ENCODE measurements at regions not wholly inside any gene's neighbourhood (a gene's known extent, or its start where the extent isn't known, plus 50 kb on each side); places are given as distances from the start of the nearest gene placed in this dataset.

GRCh38 chr12:71385155-71385554 lies 54.4 kb upstream of the LGR5 start:
- TF ChIP-seq EZH2 (IDR thresholded peaks at IDR 0.05; ENCODE audit: insufficient read depth, low read length) (no peak), CTCF (IDR thresholded peaks at IDR 0.05; ENCODE audit: insufficient read depth, low read depth, low read length) (no peak)

Data from astrocyte (in vitro differentiated cells and primary cell).